VCaP (cell line): ENCODE measurements at regions not wholly inside any gene's neighbourhood (a gene's known extent, or its start where the extent isn't known, plus 50 kb on each side); places are given as distances from the start of the nearest gene placed in this dataset.

Experiments
- H3K27ac ChIP-seq: fragments of 450-650 bp; 2 replicates; pipeline ENCODE4 v1.5.1; 2017
- CTCF ChIP-seq: fragments of 450-650 bp; conservative IDR thresholded peaks from 2 replicates; pipeline ENCODE4 v1.5.1; 2017; ENCODE audit warnings: mild to moderate bottlenecking, moderate library complexity

- no peak for TF ChIP-seq CTCF
- no peak overlapping the region for H3K27ac ChIP-seq
Measured at GRCh38 chr11:41947392-41947791, 487.9 kb upstream of the LRRC4C start.

GRCh38 chr11:41950470-41951143 lies 491.2 kb upstream of the LRRC4C start:
- H3K27ac ChIP-seq = no peak overlapping the region
- TF ChIP-seq CTCF = no peak

GRCh38 chr11:41954034-41954433 lies 494.6 kb upstream of the LRRC4C start:
- no peak for TF ChIP-seq CTCF
- H3K27ac ChIP-seq = no peak overlapping the region

GRCh38 chr11:41955066-41955465 lies 495.6 kb upstream of the LRRC4C start:
- H3K27ac ChIP-seq = no peak overlapping the region
- no peak for TF ChIP-seq CTCF

GRCh38 chr11:41955635-41956400 lies 496.4 kb upstream of the LRRC4C start:
- TF ChIP-seq CTCF = no peak
- H3K27ac ChIP-seq = no peak overlapping the region

GRCh38 chr11:41963406-41963805 lies 504.0 kb upstream of the LRRC4C start:
- peak overlapping the region; percentile 75 for H3K27ac ChIP-seq
- TF ChIP-seq CTCF = no peak

GRCh38 chr11:41970681-41971080 lies 511.2 kb upstream of the LRRC4C start:
- TF ChIP-seq CTCF = no peak
- H3K27ac ChIP-seq = no peak overlapping the region
